Right atrium auricular region (tissue), 2 donors: ENCODE measurements at regions not wholly inside any gene's neighbourhood (a gene's known extent, or its start where the extent isn't known, plus 50 kb on each side); places are given as distances from the start of the nearest gene placed in this dataset.

Source experiments
- DNase-seq: peaks from one replicate; pipeline ENCODE4 v3.0.0-alpha.2; 2019; ENCODE audit warnings: low spot score
- H3K27ac ChIP-seq, 2 donors: fragments of 200-600 bp; sonication (generic); 1 replicate in 1 of 2; 2 replicates in 1 of 2; pipeline ENCODE4 v1.5.1; 2016 to 2019
- H3K27me3 ChIP-seq, 2 donors: fragments of 200-600 bp; sonication (generic); one replicate each; pipeline versions ENCODE4 v1.5.1 to v1.6.0; 2017 to 2019
- H3K36me3 ChIP-seq: fragments of 200-600 bp; sonication (generic); one replicate; pipeline ENCODE4 v1.5.1; 2016
- H3K4me1 ChIP-seq, 2 donors: fragments of 200-600 bp; sonication (generic); one replicate each; pipeline versions ENCODE4 v1.5.1 to v1.6.0; 2017 to 2019
- H3K4me3 ChIP-seq, 2 donors: fragments of 200-600 bp; sonication (generic); 1 replicate in 1 of 2; 2 replicates in 1 of 2; pipeline ENCODE4 v1.5.1; 2017 to 2019; ENCODE audit warnings: mild to moderate bottlenecking in 1 of 2, moderate library complexity in 1 of 2
- H3K9me3 ChIP-seq, 2 donors: fragments of 200-600 bp; sonication (generic); one replicate each; pipeline ENCODE4 v1.5.1; 2019
- CTCF ChIP-seq, 2 donors: fragments of 200-600 bp; sonication (generic); IDR thresholded peaks; one replicate each; pipeline ENCODE4 v1.5.1; 2019; ENCODE audit warnings: antibody characterized with exemption in 2 of 2

- Histone ChIP-seq H3K9me3 (no peaks in the 10 kb centered on the region), H3K4me3 (no peak overlapping the region), H3K4me1 (no peaks in the 10 kb centered on the region), H3K36me3 (no peaks in the 10 kb centered on the region), H3K27ac (no peak overlapping the region), H3K27me3 (no peaks in the 10 kb centered on the region)
- TF ChIP-seq CTCF (IDR thresholded peaks at IDR 0.05): no peak
- no peak for DNase-seq
These were observed 283.7 kb upstream of the PKDCC start for GRCh38 chr2:41764131-41764530.

- Histone ChIP-seq H3K27ac (no peak overlapping the region), H3K4me1 (no peaks in the 10 kb centered on the region), H3K9me3 (no peaks in the 10 kb centered on the region), H3K4me3 (no peak overlapping the region), H3K36me3 (no peaks in the 10 kb centered on the region), H3K27me3 (no peaks in the 10 kb centered on the region)
- no peak for TF ChIP-seq CTCF (IDR thresholded peaks at IDR 0.05)
- DNase-seq: no peak
These were observed 282.9 kb upstream of the PKDCC start for GRCh38 chr2:41764919-41765318.

GRCh38 chr2:41768310-41768709 is 279.5 kb upstream of the PKDCC start:
- Histone ChIP-seq H3K4me3 (no peak overlapping the region), H3K36me3 (no peaks in the 10 kb centered on the region), H3K9me3 (no peaks in the 10 kb centered on the region), H3K27ac (no peak overlapping the region), H3K4me1 (no peaks in the 10 kb centered on the region), H3K27me3 (no peaks in the 10 kb centered on the region)
- no peak for DNase-seq
- TF ChIP-seq CTCF (IDR thresholded peaks at IDR 0.05): no peak

GRCh38 chr2:41771710-41772109 is 276.1 kb upstream of the PKDCC start:
- TF ChIP-seq CTCF (IDR thresholded peaks at IDR 0.05): no peak
- Histone ChIP-seq H3K4me3 (no peak overlapping the region), H3K9me3 (no peaks in the 10 kb centered on the region), H3K27ac (no peak overlapping the region), H3K36me3 (no peaks in the 10 kb centered on the region), H3K27me3 (no peaks in the 10 kb centered on the region), H3K4me1 (no peaks in the 10 kb centered on the region)
- no peak for DNase-seq

- TF ChIP-seq CTCF (IDR thresholded peaks at IDR 0.05): no peak
- no peaks in the 10 kb centered on the region for H3K4me1 ChIP-seq
- no peaks in the 10 kb centered on the region for H3K9me3 ChIP-seq
These were observed 275.1 kb upstream of the PKDCC start for GRCh38 chr2:41772697-41773096.

GRCh38 chr2:41774011-41774605 is 273.7 kb upstream of the PKDCC start:
- no peaks in the 10 kb centered on the region for H3K4me1 ChIP-seq
- TF ChIP-seq CTCF (IDR thresholded peaks at IDR 0.05): no peak
- H3K9me3 ChIP-seq: no peaks in the 10 kb centered on the region
- H3K36me3 ChIP-seq: no peaks in the 10 kb centered on the region
- H3K4me3 ChIP-seq: no peak overlapping the region
- H3K27me3 ChIP-seq: no peaks in the 10 kb centered on the region
- DNase-seq: no peak
- no peak overlapping the region for H3K27ac ChIP-seq

More at GRCh38 chr2:41772697-41773096, 275.1 kb upstream of the PKDCC start:
- no peak for DNase-seq
- Histone ChIP-seq H3K4me3 (no peak overlapping the region), H3K27me3 (no peaks in the 10 kb centered on the region), H3K27ac (no peak overlapping the region), H3K36me3 (no peaks in the 10 kb centered on the region)
